A673 (cell line): ENCODE measurements at regions not wholly inside any gene's neighbourhood (a gene's known extent, or its start where the extent isn't known, plus 50 kb on each side); places are given as distances from the start of the nearest gene placed in this dataset.

Experiments used
- BruUV-seq: library from RNA; stranded (reverse); fragments of 400-500 nt; replicated peaks from 2 replicates; lab custom pipeline; 2021; lab: Mats Ljungman, UMichigan
- CTCF ChIA-PET: fragments of 300-600 bp; sonication (Branson Sonifier 250); formaldehyde crosslinking; loops from one replicate; lab custom pipeline; 2022; ENCODE audit warnings: antibody characterized with exemption; lab: Charles Lee
- POLR2A ChIA-PET: fragments of 300-600 bp; sonication (Branson Sonifier 250); formaldehyde crosslinking; loops from one replicate; lab custom pipeline; 2022; ENCODE audit warnings: antibody characterized with exemption; ENCODE audit not compliant: low non-redundant PET; lab: Charles Lee
- DNase-seq: peaks from one replicate; pipeline ENCODE4 v3.0.0-alpha.2; 2015; ENCODE audit warnings: low spot score
- H3K27ac ChIP-seq: fragments of 200-600 bp; sonication (generic); 2 replicates; pipeline ENCODE4 v1.5.1; 2016; ENCODE audit warnings: mixed run types, low read depth, mild to moderate bottlenecking, mixed read lengths, antibody characterized with exemption, low read length; ENCODE audit not compliant: poor library complexity, severe bottlenecking
- H3K27me3 ChIP-seq: fragments of 200-600 bp; sonication (generic); replicated peaks from 2 replicates; pipeline ENCODE4 v1.6.1; 2017; ENCODE audit warnings: mixed run types, low read depth, mild to moderate bottlenecking, mixed read lengths, antibody characterized with exemption, low read length; ENCODE audit not compliant: insufficient read depth, poor library complexity
- H3K36me3 ChIP-seq: fragments of 200-600 bp; sonication (generic); 2 replicates; pipeline ENCODE4 v1.6.1; 2016; ENCODE audit warnings: mixed run types, mild to moderate bottlenecking, mixed read lengths, antibody characterized with exemption, low read length; ENCODE audit not compliant: insufficient read depth, poor library complexity, severe bottlenecking
- H3K4me1 ChIP-seq: fragments of 200-600 bp; sonication (generic); 2 replicates; pipeline ENCODE4 v1.6.1; 2017; ENCODE audit warnings: mixed run types, mild to moderate bottlenecking, mixed read lengths, antibody characterized with exemption, low read length; ENCODE audit not compliant: insufficient read depth, poor library complexity, severe bottlenecking
- H3K4me3 ChIP-seq: fragments of 200-600 bp; sonication (generic); 2 replicates; pipeline ENCODE4 v1.5.1; 2016; ENCODE audit warnings: low read depth, mixed run types, mild to moderate bottlenecking, mixed read lengths, low read length; ENCODE audit not compliant: poor library complexity, severe bottlenecking
- H3K9me3 ChIP-seq: fragments of 200-600 bp; sonication (generic); 2 replicates; pipeline ENCODE4 v1.6.1; 2016; ENCODE audit warnings: mixed run types, low read depth, mild to moderate bottlenecking, mixed read lengths, antibody characterized with exemption, low read length; ENCODE audit not compliant: poor library complexity, severe bottlenecking
- CTCF ChIP-seq: fragments of 300-800, 200-600 bp; sonication (generic); conservative IDR thresholded peaks from 2 replicates; pipeline ENCODE4 v1.5.1; 2017; ENCODE audit warnings: low read depth, mild to moderate bottlenecking, antibody characterized with exemption, low read length, moderate library complexity, mixed read lengths
- EZH2 ChIP-seq: fragments of 200-600 bp; sonication (generic); IDR thresholded peaks from 2 replicates; pipeline ENCODE4 v1.6.1; 2017; ENCODE audit warnings: borderline replicate concordance, low read depth, mild to moderate bottlenecking, mixed read lengths, antibody characterized with exemption, low read length; ENCODE audit not compliant: poor library complexity, severe bottlenecking
- intact Hi-C: fragments of 100-400 bp; cut with micrococcal nuclease; formaldehyde crosslinking; loops from one replicate; pipeline ENCODE4 v1.10.0; 2022; ENCODE audit not compliant: unreplicated experiment

- Histone ChIP-seq H3K9me3 (peaks cover under 1% of the 10 kb centered on the region), H3K27me3 (no peaks in the 10 kb centered on the region), H3K27ac (no peak overlapping the region), H3K4me1 (no peaks in the 10 kb centered on the region), H3K36me3 (no peaks in the 10 kb centered on the region), H3K4me3 (no peak overlapping the region)
- ChIA-PET CTCF (no interaction called here), POLR2A (no interaction called here)
- DNase-seq: no peak
- intact Hi-C loops: no loop called here
- no TSS peak for BruUV-seq
- TF ChIP-seq CTCF (no peak), EZH2 (no peak)
These were observed 950.1 kb downstream of the VRK1 start for GRCh38 chr14:97747316-97747715.

GRCh38 chr14:97748616-97749015 lies 951.4 kb downstream of the VRK1 start:
- no peaks in the 10 kb centered on the region for H3K36me3 ChIP-seq
- no peaks in the 10 kb centered on the region for H3K27me3 ChIP-seq
- no peaks in the 10 kb centered on the region for H3K9me3 ChIP-seq
- no peaks in the 10 kb centered on the region for H3K4me1 ChIP-seq
- H3K27ac ChIP-seq: no peak overlapping the region
- no peak for TF ChIP-seq CTCF
- no peak for TF ChIP-seq EZH2
- intact Hi-C loops: no loop called here
- DNase-seq: no peak
- CTCF ChIA-PET: no interaction called here
- no TSS peak for BruUV-seq
- no peak overlapping the region for H3K4me3 ChIP-seq
- POLR2A ChIA-PET: no interaction called here

- no TSS peak for BruUV-seq
- no peak for TF ChIP-seq EZH2
- TF ChIP-seq CTCF: no peak
These were observed 960.3 kb downstream of the VRK1 start for GRCh38 chr14:97757491-97757890.

More at GRCh38 chr14:97757491-97757890, 960.3 kb downstream of the VRK1 start:
- no peaks in the 10 kb centered on the region for H3K27me3 ChIP-seq
- H3K4me3 ChIP-seq: no peak overlapping the region
- CTCF ChIA-PET: no interaction called here
- intact Hi-C loops: no loop called here
- H3K36me3 ChIP-seq: no peaks in the 10 kb centered on the region
- H3K27ac ChIP-seq: no peak overlapping the region
- no peaks in the 10 kb centered on the region for H3K9me3 ChIP-seq
- no peak for DNase-seq
- H3K4me1 ChIP-seq: no peaks in the 10 kb centered on the region
- POLR2A ChIA-PET: no interaction called here
